GM12801 (cell line): ENCODE measurements at regions not wholly inside any gene's neighbourhood (a gene's known extent, or its start where the extent isn't known, plus 50 kb on each side); places are given as distances from the start of the nearest gene placed in this dataset.

Experiments
- TF ChIP-seq, protein P1 (sequence below): IDR thresholded peaks from one replicate; pipeline ENCODE4 v1.5.1; 2011; ENCODE audit warnings: control low read depth; ENCODE audit not compliant: insufficient read length; ENCODE audit errors: extremely low read depth

DNA sequence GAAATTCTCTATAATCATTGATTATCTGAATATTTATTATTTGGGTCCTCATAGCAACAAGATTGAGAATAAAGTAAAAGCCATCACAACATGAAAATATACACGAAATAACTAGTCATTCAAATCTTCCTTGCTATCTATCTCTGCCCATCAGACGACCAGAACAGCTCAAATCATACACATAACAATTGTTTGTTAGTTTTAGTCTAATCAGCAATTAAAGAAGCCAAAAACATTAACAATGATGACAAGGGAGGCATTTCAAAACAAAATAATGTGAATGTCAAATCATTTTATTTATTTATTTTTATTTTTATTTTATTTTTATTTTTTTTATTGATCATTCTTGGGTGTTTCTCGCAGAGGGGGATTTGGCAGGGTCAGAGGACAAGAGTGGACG, 106.0 kb upstream of the BNC2 start:
- TF ChIP-seq, protein P1, sequence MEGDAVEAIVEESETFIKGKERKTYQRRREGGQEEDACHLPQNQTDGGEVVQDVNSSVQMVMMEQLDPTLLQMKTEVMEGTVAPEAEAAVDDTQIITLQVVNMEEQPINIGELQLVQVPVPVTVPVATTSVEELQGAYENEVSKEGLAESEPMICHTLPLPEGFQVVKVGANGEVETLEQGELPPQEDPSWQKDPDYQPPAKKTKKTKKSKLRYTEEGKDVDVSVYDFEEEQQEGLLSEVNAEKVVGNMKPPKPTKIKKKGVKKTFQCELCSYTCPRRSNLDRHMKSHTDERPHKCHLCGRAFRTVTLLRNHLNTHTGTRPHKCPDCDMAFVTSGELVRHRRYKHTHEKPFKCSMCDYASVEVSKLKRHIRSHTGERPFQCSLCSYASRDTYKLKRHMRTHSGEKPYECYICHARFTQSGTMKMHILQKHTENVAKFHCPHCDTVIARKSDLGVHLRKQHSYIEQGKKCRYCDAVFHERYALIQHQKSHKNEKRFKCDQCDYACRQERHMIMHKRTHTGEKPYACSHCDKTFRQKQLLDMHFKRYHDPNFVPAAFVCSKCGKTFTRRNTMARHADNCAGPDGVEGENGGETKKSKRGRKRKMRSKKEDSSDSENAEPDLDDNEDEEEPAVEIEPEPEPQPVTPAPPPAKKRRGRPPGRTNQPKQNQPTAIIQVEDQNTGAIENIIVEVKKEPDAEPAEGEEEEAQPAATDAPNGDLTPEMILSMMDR: no peak

- TF ChIP-seq, protein P1: no peak
Observed at GRCh38 chr9:16974436-16974835, 104.0 kb upstream of the BNC2 start.

DNA sequence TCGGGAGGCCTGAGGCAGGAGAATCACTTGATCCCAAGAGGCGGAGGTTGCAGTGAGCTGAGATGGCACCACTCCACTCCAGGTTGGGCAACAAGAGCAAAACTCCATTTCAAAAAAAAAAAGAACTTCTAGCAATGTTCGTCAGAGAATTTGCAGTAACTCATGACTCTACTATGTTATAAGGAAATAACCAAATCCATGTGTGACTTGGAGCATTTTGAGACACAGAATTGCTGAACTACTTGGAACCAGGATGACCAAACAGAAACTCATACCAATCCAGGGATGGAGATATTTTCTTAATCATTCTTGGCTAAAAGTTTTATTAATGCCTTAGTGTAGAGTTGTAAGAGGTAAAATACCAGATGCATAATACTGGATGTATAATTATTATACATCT, 99.9 kb upstream of the BNC2 start:
- TF ChIP-seq, protein P1: no peak

GRCh38 chr9:16964228-16964627, 93.8 kb upstream of the BNC2 start:
- TF ChIP-seq, protein P1: no peak

DNA sequence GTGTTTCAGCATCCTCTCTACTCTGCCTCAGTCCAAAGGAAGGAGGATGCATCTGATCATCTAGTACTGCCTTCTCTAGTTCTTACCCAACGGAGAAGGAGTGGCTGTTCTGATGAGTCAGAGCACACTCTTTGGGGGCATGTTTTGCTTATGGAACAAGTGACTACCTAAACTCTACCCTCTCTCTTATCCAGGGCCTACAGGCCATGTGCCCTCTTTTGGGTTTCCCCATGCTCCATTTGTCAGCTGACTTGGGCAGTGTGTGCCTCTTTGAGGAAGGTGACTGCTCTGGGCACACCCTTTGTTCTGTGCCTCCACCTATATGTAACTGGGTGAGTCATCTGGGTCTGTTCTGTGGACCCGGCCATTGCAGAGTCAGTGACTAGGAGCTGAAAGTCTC, 89.6 kb upstream of the BNC2 start:
- TF ChIP-seq, protein P1: no peak

- TF ChIP-seq, protein P1: no peak
Observed at GRCh38 chr9:16959391-16959790, 88.9 kb upstream of the BNC2 start.

GRCh38 chr9:16954040-16954439, 83.6 kb upstream of the BNC2 start:
- TF ChIP-seq, protein P1: no peak

GRCh38 chr9:16951502-16951901, 81.0 kb upstream of the BNC2 start:
- TF ChIP-seq, protein P1: no peak
